PC-3 (cell line): ENCODE measurements at regions not wholly inside any gene's neighbourhood (a gene's known extent, or its start where the extent isn't known, plus 50 kb on each side); places are given as distances from the start of the nearest gene placed in this dataset.

ENCODE experiments used
- ATAC-seq: fragments of 200-7000 bp; cut with Tn5 transposase; 2 replicates; pipeline ENCODE4 v1.9.1; 2020; ENCODE audit warnings: mild to moderate bottlenecking, moderate library complexity
- BruUV-seq: library from RNA; stranded (reverse); fragments of 400-500 nt; replicated peaks from 2 replicates; lab custom pipeline; 2021; lab: Mats Ljungman, UMichigan
- CTCF ChIA-PET: fragments of 300-600 bp; sonication (Branson Sonifier 250); formaldehyde crosslinking; loops from one replicate; lab custom pipeline; 2022; ENCODE audit warnings: antibody characterized with exemption; lab: Charles Lee
- POLR2A ChIA-PET: fragments of 300-600 bp; sonication (Branson Sonifier 250); formaldehyde crosslinking; loops from one replicate; lab custom pipeline; 2022; ENCODE audit warnings: antibody characterized with exemption; ENCODE audit not compliant: unreplicated experiment; lab: Charles Lee
- DNase-seq: peaks from one replicate; pipeline ENCODE4 v3.0.0-alpha.2; 2015
- H2AFZ ChIP-seq: fragments of 300-600 bp; sonication (generic); 2 replicates; pipeline ENCODE4 v1.6.0; 2016; ENCODE audit warnings: antibody characterized with exemption, low read length
- H3F3A ChIP-seq: fragments of 300-600 bp; sonication (generic); one replicate; pipeline ENCODE4 v1.6.0; 2017; ENCODE audit warnings: antibody characterized with exemption, low read length, control low read depth, mild to moderate bottlenecking; ENCODE audit not compliant: unreplicated experiment
- H3K27ac ChIP-seq: fragments of 300-600 bp; sonication (generic); 2 replicates; pipeline ENCODE4 v1.5.1; 2016; ENCODE audit warnings: mild to moderate bottlenecking, low read length
- H3K27me3 ChIP-seq: fragments of 300-600 bp; sonication (generic); 2 replicates; pipeline ENCODE4 v1.6.1; 2016; ENCODE audit warnings: low read length, mixed read lengths
- H3K36me3 ChIP-seq: fragments of 300-600 bp; sonication (generic); 2 replicates; pipeline ENCODE4 v1.6.1; 2016; ENCODE audit warnings: low read depth, mixed run types, low read length, mixed read lengths
- H3K4me1 ChIP-seq: fragments of 300-600 bp; sonication (generic); 2 replicates; pipeline ENCODE4 v1.5.1; 2016; ENCODE audit warnings: low read length; ENCODE audit not compliant: insufficient read depth
- H3K4me2 ChIP-seq: fragments of 300-600 bp; sonication (generic); 2 replicates; pipeline ENCODE4 v1.6.0; 2016; ENCODE audit warnings: low read length
- H3K4me3 ChIP-seq: fragments of 300-600 bp; sonication (generic); 2 replicates; pipeline ENCODE4 v1.5.1; 2016; ENCODE audit warnings: mild to moderate bottlenecking, low read length, mixed read lengths
- H3K79me2 ChIP-seq: fragments of 300-600 bp; sonication (generic); 2 replicates; pipeline ENCODE4 v1.6.1; 2017; ENCODE audit warnings: low read length, mixed read lengths
- H3K9ac ChIP-seq: fragments of 300-600 bp; sonication (generic); 2 replicates; pipeline ENCODE4 v1.6.0; 2016; ENCODE audit warnings: mild to moderate bottlenecking, low read length
- H3K9me2 ChIP-seq: fragments of 300-600 bp; sonication (generic); replicated peaks from 2 replicates; pipeline ENCODE4 v1.6.1; 2016; ENCODE audit warnings: mixed run types, low read length, mixed read lengths
- H3K9me3 ChIP-seq: fragments of 300-600 bp; sonication (generic); 2 replicates; pipeline ENCODE4 v1.6.1; 2016; ENCODE audit warnings: low read length, mixed read lengths
- H4K20me1 ChIP-seq: fragments of 300-600 bp; sonication (generic); 2 replicates; pipeline ENCODE4 v1.6.1; 2016; ENCODE audit warnings: low read length, mixed read lengths
- EZH2 ChIP-seq: fragments of 300-600 bp; sonication (generic); IDR thresholded peaks from one replicate; pipeline ENCODE4 v1.6.1; 2017; ENCODE audit warnings: antibody characterized with exemption, mild to moderate bottlenecking, low read length; ENCODE audit not compliant: unreplicated experiment
- EZH2phosphoT487 ChIP-seq: fragments of 300-600 bp; sonication (generic); IDR thresholded peaks from 2 replicates; pipeline ENCODE4 v1.6.1; 2018; ENCODE audit warnings: mild to moderate bottlenecking, antibody characterized with exemption, low read length, borderline replicate concordance
- intact Hi-C: fragments of 100-400 bp; cut with micrococcal nuclease; formaldehyde crosslinking; loops from 2 replicates; pipeline ENCODE4 v1.9.0; 2023
- TF ChIP-seq, protein P1 (sequence below): fragments of 300-600 bp; sonication (generic); conservative IDR thresholded peaks from 2 replicates; pipeline ENCODE4 v1.5.1; 2017; ENCODE audit warnings: antibody characterized with exemption, low read depth, mild to moderate bottlenecking, low read length

GRCh38 chr3:31345581-31345980 lies 187.1 kb upstream of the STT3B start:
- H3K4me2 ChIP-seq: no peak overlapping the region
- H3F3A ChIP-seq: no peaks in the 10 kb centered on the region
- H3K79me2 ChIP-seq: no peaks in the 10 kb centered on the region
- ATAC-seq (no peak), DNase-seq (no peak)
- no peaks in the 10 kb centered on the region for H3K36me3 ChIP-seq
- no TSS peak for BruUV-seq
- no peak overlapping the region for H3K27ac ChIP-seq
- H3K9me2 ChIP-seq: no peaks in the 10 kb centered on the region
- H3K27me3 ChIP-seq: no peaks in the 10 kb centered on the region
- H3K9me3 ChIP-seq: no peaks in the 10 kb centered on the region
- ChIA-PET POLR2A (no interaction called here), CTCF (no interaction called here)
- no peak overlapping the region for H3K4me3 ChIP-seq
- H4K20me1 ChIP-seq: no peaks in the 10 kb centered on the region
- H2AFZ ChIP-seq: no peak overlapping the region
- no peak overlapping the region for H3K9ac ChIP-seq
- H3K4me1 ChIP-seq: no peaks in the 10 kb centered on the region
- intact Hi-C loops: no loop called here
- TF ChIP-seq EZH2phosphoT487: no peak
- TF ChIP-seq, protein P1, sequence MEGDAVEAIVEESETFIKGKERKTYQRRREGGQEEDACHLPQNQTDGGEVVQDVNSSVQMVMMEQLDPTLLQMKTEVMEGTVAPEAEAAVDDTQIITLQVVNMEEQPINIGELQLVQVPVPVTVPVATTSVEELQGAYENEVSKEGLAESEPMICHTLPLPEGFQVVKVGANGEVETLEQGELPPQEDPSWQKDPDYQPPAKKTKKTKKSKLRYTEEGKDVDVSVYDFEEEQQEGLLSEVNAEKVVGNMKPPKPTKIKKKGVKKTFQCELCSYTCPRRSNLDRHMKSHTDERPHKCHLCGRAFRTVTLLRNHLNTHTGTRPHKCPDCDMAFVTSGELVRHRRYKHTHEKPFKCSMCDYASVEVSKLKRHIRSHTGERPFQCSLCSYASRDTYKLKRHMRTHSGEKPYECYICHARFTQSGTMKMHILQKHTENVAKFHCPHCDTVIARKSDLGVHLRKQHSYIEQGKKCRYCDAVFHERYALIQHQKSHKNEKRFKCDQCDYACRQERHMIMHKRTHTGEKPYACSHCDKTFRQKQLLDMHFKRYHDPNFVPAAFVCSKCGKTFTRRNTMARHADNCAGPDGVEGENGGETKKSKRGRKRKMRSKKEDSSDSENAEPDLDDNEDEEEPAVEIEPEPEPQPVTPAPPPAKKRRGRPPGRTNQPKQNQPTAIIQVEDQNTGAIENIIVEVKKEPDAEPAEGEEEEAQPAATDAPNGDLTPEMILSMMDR: no peak
- no peak for TF ChIP-seq EZH2

- TF ChIP-seq EZH2phosphoT487 (no peak), EZH2 (no peak)
- TF ChIP-seq, protein P1: no peak
- Histone ChIP-seq H3K27me3 (no peaks in the 10 kb centered on the region), H3K27ac (no peak overlapping the region), H3F3A (no peaks in the 10 kb centered on the region), H3K36me3 (no peaks in the 10 kb centered on the region), H3K79me2 (no peaks in the 10 kb centered on the region), H3K9me3 (no peaks in the 10 kb centered on the region), H3K4me1 (no peaks in the 10 kb centered on the region), H3K4me2 (no peak overlapping the region), H2AFZ (no peak overlapping the region), H4K20me1 (no peaks in the 10 kb centered on the region), H3K9me2 (no peaks in the 10 kb centered on the region), H3K4me3 (no peak overlapping the region), H3K9ac (no peak overlapping the region)
- intact Hi-C loops: no loop called here
- DNase-seq (no peak), ATAC-seq (no peak)
- BruUV-seq: no TSS peak
- CTCF ChIA-PET: no interaction called here
- POLR2A ChIA-PET: no interaction called here
These were observed 186.2 kb upstream of the STT3B start for GRCh38 chr3:31346542-31346979.

GRCh38 chr3:31349001-31349748 lies 183.6 kb upstream of the STT3B start:
- intact Hi-C loops: no loop called here
- Histone ChIP-seq H3K9ac (no peak overlapping the region), H3K9me2 (no peaks in the 10 kb centered on the region; the same call in 1 of the 2 replicates), H3K27ac (no peak overlapping the region), H2AFZ (no peak overlapping the region), H3K36me3 (no peaks in the 10 kb centered on the region), H3K27me3 (no peaks in the 10 kb centered on the region), H3K9me3 (no peaks in the 10 kb centered on the region), H3K4me1 (peaks cover 5% of the 10 kb centered on the region; the same call in 1 of the 2 replicates), H3K4me3 (no peak overlapping the region), H3K79me2 (no peaks in the 10 kb centered on the region), H4K20me1 (no peaks in the 10 kb centered on the region), H3F3A (no peaks in the 10 kb centered on the region), H3K4me2 (no peak overlapping the region)
- ChIA-PET CTCF (no interaction called here), POLR2A (no interaction called here)
- ATAC-seq (no peak), DNase-seq (no peak)
- TF ChIP-seq EZH2phosphoT487 (no peak), EZH2 (no peak)
- TF ChIP-seq, protein P1: no peak
- no TSS peak for BruUV-seq
